ENCODE measurements at regions not wholly inside any gene's neighbourhood (a gene's known extent, or its start where the extent isn't known, plus 50 kb on each side); places are given as distances from the start of the nearest gene placed in this dataset.
A peak's percentile ranks its signal among the peaks of the same experiment; 100 is the strongest.
"Not testable (repeated sequence)": the region's sequence is repeated elsewhere in the genome, so short reads cannot be mapped to it uniquely, and the experiment has no call there.

DNA sequence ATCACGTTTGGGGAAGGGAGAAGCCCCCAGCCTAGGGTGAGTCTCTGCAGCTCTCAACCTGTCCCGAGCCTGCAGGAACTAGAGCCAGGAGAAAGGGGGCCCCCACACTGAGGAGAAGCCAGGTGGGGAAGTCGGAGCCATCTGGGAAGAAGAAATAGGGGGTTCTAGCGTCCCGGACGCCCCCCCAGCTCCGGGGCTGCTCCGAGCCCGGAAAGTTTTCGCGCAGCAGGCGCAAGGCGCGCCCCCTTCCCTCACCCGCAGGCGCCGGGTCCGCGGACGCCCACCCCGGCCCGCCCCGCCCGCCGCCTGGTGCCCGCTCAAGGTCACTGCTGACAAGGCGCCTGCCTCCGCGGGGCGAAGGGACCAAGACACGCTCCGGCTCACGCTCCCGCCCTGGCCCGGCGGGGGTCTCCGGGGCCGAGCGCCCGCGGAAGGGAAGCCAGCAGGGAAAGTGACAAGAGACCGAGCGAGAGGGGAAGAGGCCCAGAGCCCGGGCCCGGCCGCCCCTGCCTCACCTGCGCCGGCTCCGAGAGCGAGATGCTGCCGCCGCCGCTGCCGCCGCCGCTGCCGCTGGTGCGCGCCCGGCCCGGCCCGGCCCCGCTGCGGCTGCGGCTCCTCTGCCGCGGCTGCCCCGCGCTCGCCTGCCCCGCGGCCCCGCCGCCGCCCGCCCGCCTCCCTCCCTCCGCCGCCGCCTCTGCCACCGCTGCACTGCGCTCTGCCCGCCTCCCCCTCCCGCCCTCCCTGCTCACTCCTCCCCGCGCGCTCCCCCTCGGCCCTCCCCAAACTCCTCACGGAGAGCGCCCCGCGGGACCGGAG lies 108.4 kb upstream of the SLC6A11 start:
- DNase-seq = no peak

DNA sequence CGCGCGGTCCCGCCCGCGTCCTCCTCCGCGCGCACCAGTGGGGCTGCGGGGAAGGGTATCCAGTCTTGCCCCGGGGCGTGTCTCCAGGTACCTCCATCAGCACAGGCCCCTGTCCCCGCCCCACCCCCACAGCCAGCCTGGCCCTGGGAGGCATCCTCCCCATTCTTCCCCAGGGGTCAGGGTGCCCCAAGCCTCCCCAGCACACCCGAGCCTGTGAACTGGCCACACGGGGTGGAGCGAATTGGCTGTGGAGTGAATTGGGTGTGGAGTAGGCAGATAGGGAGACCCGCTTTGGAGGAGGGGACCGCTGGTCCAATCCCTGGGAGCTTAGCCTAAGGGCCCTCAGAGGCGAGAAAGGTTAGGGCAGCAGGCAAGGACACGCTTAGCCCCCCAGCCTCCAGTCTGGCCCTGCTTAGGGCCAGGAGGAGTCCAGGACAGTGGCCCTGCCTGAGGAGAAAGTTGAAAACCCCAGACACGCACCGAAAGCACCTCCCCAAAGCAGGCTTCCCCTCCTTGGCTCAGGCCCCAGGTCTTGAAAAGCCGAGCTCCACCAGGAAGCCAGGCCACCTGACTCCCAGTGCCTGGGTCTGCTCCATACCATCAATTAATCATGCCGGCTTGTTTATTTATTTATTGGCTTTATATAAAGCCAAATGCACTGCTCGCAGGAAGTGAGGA lies 107.7 kb upstream of the SLC6A11 start:
- no peak for DNase-seq

DNA sequence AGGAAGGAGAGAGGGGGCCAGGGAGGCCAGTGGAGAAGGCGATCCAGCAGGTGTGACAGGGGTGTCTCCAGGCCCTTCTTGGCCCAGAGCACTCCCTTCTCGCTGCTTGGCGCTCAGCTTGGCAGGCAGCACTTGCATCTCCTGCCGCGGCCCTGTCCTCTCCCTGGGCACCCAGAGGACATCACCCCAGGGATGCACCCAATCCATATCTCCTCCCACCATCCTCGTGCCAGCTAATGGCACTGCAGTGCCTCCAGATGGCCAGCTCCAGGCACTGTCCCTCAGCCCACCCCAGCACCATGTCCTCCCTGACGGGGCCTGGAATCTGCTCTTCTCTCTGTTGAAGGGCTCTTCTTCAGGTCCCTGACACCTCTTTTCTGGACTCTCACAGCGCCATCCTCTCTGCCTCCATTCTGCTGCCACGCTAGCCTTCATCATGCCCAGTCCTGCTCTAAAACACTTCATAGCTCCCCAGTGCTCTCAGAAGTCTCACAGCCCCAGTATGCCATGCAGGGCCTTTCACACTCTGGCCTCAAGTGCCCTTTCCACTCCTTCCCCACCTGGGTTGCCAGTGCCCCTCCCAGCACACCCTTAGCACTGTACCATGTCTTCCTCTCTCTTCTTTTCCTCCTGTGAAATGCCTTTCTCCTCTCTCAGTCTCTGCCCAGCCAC lies 106.8 kb upstream of the SLC6A11 start:
- DNase-seq = no peak

DNA sequence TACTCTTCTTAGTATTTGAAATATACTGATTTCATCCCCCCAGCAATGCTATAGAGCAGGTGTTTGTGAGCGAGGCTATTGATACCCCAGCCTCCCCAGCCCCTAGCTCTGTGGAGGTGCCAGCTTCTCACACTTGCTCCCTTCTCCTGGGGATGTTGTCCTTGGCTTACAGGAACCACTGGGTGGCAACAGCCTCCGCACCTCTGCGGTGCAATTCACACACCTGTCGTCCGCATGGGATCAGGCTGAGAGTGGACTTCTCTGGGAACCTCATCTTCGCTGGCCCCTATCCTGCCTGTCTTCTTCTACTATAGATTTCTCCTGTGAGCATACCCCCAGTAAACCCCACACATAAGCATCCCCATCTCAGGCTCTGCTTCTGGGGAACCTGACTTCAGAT lies 103.9 kb upstream of the SLC6A11 start:
- no peak for DNase-seq

DNA sequence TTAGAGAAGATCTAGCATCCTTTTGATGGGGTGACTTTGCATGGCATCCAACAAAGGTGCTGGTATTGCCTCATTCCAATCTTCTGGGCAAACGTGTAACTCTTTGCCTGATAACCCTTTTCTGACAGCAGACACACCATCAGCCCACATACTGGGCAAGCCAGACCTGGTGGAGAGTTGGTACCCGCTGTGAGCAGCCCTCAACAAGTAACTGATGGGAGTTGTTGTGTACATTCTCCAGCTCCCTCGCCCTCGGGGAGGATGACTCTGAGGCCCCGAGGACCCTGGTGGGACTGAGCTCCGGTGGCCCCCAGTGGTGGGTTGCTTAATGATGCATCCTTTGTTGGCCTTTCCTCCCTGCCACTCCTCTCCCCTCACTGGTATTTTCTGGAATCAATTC lies 102.4 kb upstream of the SLC6A11 start:
- DNase-seq = no peak

DNA sequence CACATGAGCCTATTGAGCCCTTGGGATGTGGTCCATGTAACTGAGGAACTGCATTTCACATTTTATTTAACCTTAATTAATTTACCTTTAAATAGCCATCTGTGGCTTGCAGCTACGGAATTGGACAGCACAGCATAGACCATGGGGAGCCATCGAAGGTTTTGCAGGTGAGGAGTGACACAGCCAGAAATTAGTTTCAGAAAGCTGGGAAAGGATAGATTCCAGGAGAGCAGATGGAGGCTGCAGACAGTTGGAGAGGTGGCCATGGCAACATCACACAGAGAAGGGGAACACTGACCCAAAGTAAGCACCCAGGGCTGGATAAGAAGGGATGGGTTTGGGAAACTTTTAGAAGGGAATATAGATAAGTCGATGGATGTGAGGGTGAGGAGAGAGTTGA lies 100.1 kb upstream of the SLC6A11 start:
- DNase-seq = no peak

DNA sequence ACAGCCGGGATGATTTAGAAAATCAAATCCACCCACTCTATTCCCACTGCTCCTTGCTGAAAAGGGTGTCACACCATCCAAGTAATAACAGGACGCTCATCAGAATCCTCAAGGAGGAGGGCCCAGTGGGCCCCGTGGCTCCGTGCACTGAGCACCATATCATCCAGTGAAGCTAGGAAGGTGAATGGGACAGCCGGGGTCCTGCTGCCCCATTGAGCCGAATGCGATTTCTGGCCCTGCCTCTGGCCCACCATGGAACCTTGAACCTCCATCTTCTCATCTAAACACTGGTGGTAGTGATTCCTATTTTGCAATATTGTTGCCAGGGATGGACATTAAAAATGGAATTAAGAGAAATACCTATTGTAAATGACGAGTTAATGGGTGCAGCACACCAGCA lies 99.1 kb upstream of the SLC6A11 start:
- no peak for DNase-seq

DNA sequence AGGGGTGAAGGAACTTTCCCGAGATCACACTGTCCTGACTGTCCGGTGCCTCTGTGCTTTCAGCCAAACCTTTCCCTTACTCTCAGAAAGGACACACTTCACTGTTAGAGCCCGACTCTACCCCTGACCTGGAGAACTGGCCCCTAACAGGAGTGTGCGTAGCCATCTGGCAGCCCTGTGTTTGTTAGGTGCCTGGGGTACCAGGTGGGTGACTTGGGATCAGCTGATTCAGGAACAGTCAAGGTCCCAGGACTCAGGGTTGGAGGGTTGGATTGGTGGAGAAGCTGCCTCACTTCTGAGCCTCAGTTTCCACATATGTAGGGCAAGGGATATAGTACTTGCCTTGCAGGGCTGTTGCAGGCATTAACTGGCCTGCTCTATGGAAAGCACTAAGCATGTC lies 98.3 kb upstream of the SLC6A11 start:
- DNase-seq = no peak

DNA sequence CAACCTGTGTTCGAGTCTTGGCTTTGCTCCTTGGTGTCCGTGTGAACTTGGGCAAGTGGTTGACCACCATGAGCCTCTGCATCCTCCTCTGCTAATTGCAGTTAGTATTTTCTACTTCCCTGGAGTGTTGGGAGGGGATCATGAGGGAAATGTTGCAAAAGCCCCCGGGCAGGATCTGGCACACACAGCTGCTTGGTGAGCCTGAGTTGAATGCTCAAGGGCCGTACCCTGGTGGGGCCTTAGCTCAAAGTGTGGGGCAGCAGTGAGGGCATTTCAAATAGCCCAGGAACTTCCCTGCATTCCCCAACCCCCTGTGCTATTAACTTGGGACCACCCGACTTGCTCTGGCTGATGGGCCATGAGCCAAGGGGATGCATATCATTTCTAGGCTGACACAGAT lies 94.9 kb upstream of the SLC6A11 start:
- DNase-seq = no peak

DNA sequence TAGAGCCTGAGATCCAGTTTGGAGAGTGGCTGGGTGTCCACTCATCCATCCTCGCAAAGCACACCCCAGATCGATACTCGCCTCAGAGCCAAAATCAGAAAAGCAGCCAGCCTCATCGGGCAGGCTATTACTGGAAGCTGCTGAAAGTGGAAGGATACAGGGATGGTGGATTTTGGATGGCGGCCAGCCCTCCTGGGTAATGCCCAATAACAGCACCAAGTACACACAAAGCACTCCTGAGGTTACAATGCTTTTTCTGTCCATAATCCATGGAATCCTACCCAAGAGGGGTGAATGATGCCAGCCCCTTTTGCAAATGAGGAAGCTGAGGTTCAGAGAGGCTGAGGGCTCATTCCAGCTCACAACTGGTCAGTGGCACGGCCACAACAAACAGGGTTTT lies 93.1 kb upstream of the SLC6A11 start:
- no peak for DNase-seq

DNA sequence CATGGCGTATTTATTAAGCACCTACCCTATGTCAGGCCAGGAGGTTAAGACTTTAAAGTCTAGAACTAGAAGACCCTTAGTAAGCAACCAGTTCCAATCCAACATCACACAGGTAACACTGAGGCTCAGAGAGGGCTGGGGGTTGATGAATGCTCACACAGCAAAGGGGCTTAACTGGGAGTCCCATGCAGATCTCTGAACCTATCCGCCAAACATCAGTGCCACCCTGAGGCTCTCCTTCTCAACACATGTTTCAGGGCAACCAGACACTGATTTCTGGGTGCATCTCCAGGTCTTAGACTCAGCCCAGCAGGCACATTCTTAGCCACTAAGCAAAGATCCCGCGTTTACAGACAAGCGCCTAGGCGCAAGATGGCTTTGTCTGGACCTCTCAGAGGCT lies 92.0 kb upstream of the SLC6A11 start:
- DNase-seq = no peak

DNA sequence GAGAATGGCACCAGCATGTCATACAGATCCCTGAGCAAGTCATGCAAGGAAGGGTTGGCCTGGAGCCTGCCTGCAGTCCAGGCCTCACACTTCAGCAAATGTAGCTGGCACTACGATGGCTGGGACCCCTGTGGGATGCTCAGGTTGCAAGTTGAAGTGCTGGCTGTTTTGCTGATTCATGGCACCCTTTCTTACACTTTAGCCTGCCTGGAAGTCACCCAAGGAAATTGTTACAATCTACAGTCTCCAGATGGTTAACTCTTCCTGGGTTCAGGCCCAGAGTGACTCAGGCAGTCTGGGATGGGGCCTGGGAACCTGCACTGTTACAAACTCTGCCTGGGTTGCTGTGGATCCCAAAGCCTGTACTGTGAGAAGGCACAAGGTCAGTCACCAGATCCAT lies 91.0 kb upstream of the SLC6A11 start:
- DNase-seq = no peak

DNA sequence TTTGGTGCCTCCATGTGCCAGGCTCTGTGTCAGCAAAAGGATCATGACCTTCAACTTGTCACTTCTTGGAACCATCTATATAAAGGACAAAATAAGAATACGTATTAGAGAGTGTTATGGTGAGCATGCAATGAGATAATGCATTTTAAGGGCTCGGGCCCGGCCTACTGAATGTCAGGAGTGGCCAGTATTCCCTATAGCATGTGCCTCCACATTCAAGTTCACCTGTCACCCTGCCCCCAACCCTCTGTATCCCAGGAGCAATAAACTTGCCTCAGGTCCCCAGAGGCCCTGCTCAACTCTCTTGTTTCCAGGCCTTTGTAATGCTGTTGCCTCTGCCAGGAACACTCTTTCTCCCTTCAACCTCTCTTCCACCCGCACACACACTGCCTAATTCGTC lies 90.2 kb upstream of the SLC6A11 start:
- no peak for DNase-seq

DNA sequence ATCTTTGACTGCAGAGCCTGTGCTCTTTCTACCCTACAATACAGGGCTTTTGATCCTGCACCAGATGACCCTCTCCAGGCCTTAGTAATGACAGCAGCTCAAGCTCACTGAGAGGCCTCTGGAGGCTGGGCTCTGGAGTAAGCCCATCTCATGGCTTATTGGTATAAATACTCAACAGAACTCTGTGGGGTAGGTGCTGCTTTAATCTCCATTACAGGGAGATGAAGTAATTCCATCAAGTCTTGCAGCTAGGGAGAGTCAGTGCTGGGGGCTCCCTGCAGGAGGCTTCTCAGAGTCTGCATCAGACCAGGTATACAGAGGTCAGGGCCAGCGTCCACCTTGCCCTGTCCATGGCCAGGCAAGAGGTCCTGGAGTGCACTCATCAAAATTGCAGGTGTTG lies 89.2 kb upstream of the SLC6A11 start:
- DNase-seq = no peak

DNA sequence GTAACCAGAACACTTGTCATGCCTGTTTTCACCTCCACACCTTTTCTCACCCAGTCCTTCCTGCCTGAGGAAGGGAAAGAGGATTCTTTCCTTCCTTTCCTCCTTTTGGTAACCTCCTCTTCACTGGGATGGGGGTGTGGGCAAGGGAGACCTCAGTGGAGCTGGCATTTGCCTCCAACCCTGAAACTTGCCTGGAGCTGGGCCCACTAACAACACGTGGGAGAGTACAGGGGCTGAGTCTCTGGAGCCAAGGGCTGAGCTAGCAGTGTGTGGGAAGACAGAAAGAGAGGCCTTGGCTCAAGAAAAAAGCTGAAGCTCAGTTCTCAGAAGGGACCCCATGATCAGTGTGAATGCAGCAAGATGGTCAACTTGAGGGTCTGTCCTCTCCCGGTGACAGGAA lies 86.6 kb upstream of the SLC6A11 start:
- DNase-seq = no peak

DNA sequence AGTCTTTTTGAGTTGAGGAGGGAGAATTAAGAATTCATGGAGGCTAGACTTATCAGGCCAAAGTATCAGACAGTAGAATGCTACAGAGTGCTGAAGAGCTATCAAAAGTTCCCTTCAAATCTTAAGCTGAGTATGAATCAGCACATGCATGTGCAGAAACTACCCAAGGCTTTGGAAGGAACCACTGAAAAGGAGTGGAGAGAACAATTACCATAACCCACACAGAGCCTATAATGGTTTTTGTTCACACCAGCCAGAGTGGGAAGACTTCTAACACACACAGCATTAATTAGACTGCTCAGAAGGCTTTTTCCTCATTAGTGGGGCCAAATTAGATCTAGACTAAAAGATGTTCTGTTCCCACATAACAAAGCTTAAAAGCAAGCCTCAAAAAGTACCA lies 83.7 kb upstream of the SLC6A11 start:
- no peak for DNase-seq

DNA sequence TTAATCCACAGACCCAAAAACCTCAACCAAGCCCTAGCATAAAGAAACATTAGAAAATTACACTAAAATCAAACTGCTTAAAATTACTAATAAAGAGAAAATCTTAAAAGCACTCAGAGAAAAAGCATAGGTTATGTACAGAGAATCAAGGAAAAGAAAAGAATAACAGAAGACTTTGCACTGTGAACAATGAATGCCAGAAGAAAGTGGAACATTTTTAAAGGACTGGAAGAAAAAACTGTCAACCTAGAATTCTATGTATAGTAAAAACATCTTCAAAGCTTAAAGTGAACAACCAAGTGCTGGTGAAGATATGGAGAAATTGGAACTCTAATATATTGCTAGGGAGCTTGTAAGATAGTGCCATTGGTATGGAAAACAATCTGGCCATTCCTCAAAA lies 82.7 kb upstream of the SLC6A11 start:
- DNase-seq = no peak

DNA sequence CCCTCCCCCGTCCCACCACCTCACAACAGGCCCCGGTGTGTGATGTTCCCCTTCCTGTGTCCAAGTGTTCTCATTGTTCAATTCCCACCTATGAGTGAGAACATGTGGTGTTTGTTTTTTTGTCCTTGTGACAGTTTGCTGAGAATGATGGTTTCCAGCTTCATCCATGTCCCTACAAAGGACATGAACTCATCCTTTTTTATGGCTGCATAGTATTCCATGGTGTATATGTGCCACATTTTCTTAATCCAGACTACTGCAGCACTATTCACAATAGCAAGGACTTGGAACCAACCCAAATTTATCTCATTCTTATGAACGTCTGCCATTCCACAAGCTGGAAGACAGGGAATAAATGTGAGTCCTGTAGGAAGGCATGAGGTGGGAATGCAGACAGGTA lies 79.6 kb upstream of the SLC6A11 start:
- not testable (repeated sequence) for DNase-seq

DNA sequence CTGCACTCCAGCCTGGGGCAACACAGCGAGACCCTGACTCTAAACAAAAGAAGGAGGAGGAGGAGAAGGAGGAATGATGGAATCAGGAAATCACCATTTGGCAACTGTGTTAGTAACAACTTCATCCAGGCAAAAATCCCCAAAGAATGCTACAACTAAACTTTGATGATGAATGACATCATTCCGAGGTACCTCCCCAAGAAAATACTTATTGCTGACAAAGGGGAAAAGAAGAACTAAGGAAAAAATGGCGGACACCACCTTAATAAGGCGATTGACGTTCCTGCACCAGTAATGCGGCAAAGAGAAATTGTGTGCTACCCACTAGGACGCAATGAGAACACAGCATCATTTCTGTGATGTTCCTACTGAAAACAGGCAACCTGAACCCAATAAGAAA lies 78.2 kb upstream of the SLC6A11 start:
- DNase-seq = no peak

DNA sequence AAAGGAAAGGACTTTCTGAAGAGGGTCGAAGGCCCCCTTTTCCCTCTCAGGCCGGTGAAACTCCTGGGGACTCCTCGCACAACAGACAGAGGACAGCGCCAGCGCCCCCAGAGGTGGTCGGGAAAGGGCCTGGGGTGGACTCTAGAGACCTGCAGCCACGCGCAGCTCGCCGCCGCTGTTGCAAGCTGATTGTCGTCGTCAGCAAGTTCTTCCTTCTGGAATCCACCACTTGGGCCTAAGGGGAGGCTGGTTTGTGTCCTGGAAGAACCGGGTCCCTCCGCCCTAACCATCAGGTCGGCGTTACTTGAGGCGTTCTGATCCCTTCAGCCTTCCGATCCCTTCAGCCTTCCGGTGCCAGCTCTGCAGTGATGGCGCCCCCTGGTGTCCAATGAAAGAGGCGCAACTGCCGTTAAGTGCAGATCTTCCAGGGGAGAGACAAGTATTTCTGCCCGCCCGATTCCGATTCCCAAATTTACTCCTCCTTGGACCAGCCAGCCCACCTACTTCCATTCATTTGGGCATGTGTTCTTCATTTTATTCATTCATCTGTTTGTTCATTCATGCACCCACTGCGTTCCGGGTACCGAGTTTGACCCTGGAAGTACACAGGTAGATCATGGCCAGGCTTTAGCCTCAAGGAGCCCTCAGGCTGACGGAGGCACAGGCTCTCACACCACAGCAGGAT lies 77.2 kb upstream of the SLC6A11 start:
- DNase-seq = peak; percentile 79 to 83

DNA sequence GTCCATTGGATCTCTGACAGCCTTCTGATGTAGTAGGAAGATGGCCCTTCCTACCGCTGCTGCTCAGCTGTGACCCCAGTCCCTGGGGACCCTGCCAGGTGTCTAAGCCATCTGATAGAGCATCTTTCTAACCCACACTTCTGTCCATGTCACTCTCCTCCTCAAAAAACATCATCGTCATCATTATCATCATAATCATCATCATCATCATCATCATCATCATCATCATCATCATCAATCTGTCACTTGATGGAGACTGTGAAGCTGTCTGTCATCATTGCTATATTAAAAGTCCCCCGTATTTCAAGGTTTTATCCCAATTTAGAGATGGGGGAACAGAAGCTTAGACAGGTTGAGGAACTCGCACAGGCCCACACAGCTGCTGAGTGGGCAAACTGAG lies 75.1 kb upstream of the SLC6A11 start:
- no peak for DNase-seq

DNA sequence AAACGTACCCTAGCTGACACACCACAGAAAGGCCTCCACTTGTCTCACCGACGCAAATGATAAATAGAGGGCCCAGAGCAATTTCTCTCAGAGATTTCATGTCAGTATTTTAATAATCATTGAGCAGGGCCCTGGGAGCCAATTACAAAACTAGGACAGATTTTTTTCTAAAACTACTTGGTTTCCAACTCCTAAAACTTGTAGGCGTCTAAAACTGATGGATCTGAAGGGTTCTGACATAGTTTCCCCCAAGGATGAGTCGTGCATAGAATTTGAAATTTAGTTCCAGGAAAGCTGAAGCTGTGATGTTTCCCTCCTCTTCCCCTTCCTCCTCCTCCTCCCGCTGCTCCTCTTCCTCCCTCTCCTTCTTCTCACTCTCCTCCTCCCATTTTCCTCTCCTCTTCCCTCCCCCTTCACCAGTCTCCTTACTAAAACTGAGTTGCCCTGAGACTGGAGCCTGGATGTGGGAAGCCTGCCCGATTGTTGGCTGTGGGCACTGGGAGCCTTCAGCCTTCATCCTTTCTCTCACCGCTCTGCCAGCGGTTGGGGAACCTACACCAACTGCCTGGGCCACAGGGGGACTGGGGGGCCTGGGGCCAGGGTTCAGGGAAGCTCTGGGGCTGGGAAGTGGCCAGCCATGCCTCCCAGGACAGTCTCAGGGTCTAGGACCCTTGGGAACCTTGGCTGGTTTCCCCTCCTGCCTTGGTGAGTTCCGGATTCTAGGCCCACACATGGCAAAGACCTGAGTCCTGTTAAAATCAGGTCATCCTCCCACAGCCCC lies 73.9 kb upstream of the SLC6A11 start:
- no peak for DNase-seq
